PC-3 (cell line): ENCODE measurements at regions not wholly inside any gene's neighbourhood (a gene's known extent, or its start where the extent isn't known, plus 50 kb on each side); places are given as distances from the start of the nearest gene placed in this dataset.

Source experiments
- ATAC-seq: fragments of 200-7000 bp; cut with Tn5 transposase; 2 replicates; pipeline ENCODE4 v1.9.1; 2020; ENCODE audit warnings: mild to moderate bottlenecking, moderate library complexity
- BruUV-seq: library from RNA; stranded (reverse); fragments of 400-500 nt; replicated peaks from 2 replicates; lab custom pipeline; 2021; lab: Mats Ljungman, UMichigan
- CTCF ChIA-PET: fragments of 300-600 bp; sonication (Branson Sonifier 250); formaldehyde crosslinking; loops from one replicate; lab custom pipeline; 2022; ENCODE audit warnings: antibody characterized with exemption; lab: Charles Lee
- POLR2A ChIA-PET: fragments of 300-600 bp; sonication (Branson Sonifier 250); formaldehyde crosslinking; loops from one replicate; lab custom pipeline; 2022; ENCODE audit warnings: antibody characterized with exemption; ENCODE audit not compliant: unreplicated experiment; lab: Charles Lee
- DNase-seq: peaks from one replicate; pipeline ENCODE4 v3.0.0-alpha.2; 2015
- H2AFZ ChIP-seq: fragments of 300-600 bp; sonication (generic); 2 replicates; pipeline ENCODE4 v1.6.0; 2016; ENCODE audit warnings: antibody characterized with exemption, low read length
- H3F3A ChIP-seq: fragments of 300-600 bp; sonication (generic); one replicate; pipeline ENCODE4 v1.6.0; 2017; ENCODE audit warnings: antibody characterized with exemption, low read length, control low read depth, mild to moderate bottlenecking; ENCODE audit not compliant: unreplicated experiment
- H3K27ac ChIP-seq: fragments of 300-600 bp; sonication (generic); 2 replicates; pipeline ENCODE4 v1.5.1; 2016; ENCODE audit warnings: mild to moderate bottlenecking, low read length
- H3K27me3 ChIP-seq: fragments of 300-600 bp; sonication (generic); 2 replicates; pipeline ENCODE4 v1.6.1; 2016; ENCODE audit warnings: low read length, mixed read lengths
- H3K36me3 ChIP-seq: fragments of 300-600 bp; sonication (generic); 2 replicates; pipeline ENCODE4 v1.6.1; 2016; ENCODE audit warnings: low read depth, mixed run types, low read length, mixed read lengths
- H3K4me1 ChIP-seq: fragments of 300-600 bp; sonication (generic); 2 replicates; pipeline ENCODE4 v1.5.1; 2016; ENCODE audit warnings: low read length; ENCODE audit not compliant: insufficient read depth
- H3K4me2 ChIP-seq: fragments of 300-600 bp; sonication (generic); 2 replicates; pipeline ENCODE4 v1.6.0; 2016; ENCODE audit warnings: low read length
- H3K4me3 ChIP-seq: fragments of 300-600 bp; sonication (generic); 2 replicates; pipeline ENCODE4 v1.5.1; 2016; ENCODE audit warnings: mild to moderate bottlenecking, low read length, mixed read lengths
- H3K79me2 ChIP-seq: fragments of 300-600 bp; sonication (generic); 2 replicates; pipeline ENCODE4 v1.6.1; 2017; ENCODE audit warnings: low read length, mixed read lengths
- H3K9ac ChIP-seq: fragments of 300-600 bp; sonication (generic); 2 replicates; pipeline ENCODE4 v1.6.0; 2016; ENCODE audit warnings: mild to moderate bottlenecking, low read length
- H3K9me2 ChIP-seq: fragments of 300-600 bp; sonication (generic); replicated peaks from 2 replicates; pipeline ENCODE4 v1.6.1; 2016; ENCODE audit warnings: mixed run types, low read length, mixed read lengths
- H3K9me3 ChIP-seq: fragments of 300-600 bp; sonication (generic); 2 replicates; pipeline ENCODE4 v1.6.1; 2016; ENCODE audit warnings: low read length, mixed read lengths
- H4K20me1 ChIP-seq: fragments of 300-600 bp; sonication (generic); 2 replicates; pipeline ENCODE4 v1.6.1; 2016; ENCODE audit warnings: low read length, mixed read lengths
- EZH2 ChIP-seq: fragments of 300-600 bp; sonication (generic); IDR thresholded peaks from one replicate; pipeline ENCODE4 v1.6.1; 2017; ENCODE audit warnings: antibody characterized with exemption, mild to moderate bottlenecking, low read length; ENCODE audit not compliant: unreplicated experiment
- EZH2phosphoT487 ChIP-seq: fragments of 300-600 bp; sonication (generic); IDR thresholded peaks from 2 replicates; pipeline ENCODE4 v1.6.1; 2018; ENCODE audit warnings: mild to moderate bottlenecking, antibody characterized with exemption, low read length, borderline replicate concordance
- intact Hi-C: fragments of 100-400 bp; cut with micrococcal nuclease; formaldehyde crosslinking; loops from 2 replicates; pipeline ENCODE4 v1.9.0; 2023
- TF ChIP-seq, protein P1 (sequence below): fragments of 300-600 bp; sonication (generic); conservative IDR thresholded peaks from 2 replicates; pipeline ENCODE4 v1.5.1; 2017; ENCODE audit warnings: antibody characterized with exemption, low read depth, mild to moderate bottlenecking, low read length

DNA sequence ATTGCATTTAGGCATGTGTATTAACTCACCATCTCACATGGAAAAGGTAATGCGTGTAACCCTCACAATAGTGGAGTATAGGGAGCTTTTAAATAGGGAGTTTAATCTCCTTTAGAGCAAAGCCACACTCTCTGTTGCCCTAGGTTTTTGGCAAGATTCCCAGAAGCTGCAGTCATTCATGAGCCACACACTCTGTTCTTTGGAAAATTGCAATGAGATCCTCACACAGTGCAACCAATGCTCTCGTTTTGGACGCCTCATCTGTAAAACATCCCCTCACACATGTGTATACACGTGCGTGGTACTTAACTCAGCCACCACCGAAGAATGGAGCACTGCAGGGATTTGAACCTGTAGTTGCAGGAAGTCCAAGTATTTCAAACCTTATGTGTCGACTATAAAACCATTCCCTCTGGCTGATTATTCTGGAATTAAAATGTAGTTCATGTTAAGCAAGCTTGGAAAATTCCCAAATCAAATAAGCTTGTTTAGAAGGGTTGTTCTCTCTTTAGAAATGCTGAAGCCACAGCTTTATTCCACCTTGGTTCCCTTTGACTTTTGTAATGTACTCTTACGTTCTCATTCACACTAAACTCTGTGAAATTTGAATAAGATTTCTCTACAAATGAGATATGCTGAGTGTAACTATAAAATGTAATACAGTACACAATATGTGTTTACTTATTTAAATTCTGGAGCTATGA lies 489.8 kb upstream of the MANEA start:
- H3K9me3 ChIP-seq: no peaks in the 10 kb centered on the region
- no peaks in the 10 kb centered on the region for H3F3A ChIP-seq
- ATAC-seq (peak; percentile 80), DNase-seq (peak; percentile 71)
- TF ChIP-seq EZH2: no peak
- no peak for TF ChIP-seq EZH2phosphoT487
- TF ChIP-seq, protein P1, sequence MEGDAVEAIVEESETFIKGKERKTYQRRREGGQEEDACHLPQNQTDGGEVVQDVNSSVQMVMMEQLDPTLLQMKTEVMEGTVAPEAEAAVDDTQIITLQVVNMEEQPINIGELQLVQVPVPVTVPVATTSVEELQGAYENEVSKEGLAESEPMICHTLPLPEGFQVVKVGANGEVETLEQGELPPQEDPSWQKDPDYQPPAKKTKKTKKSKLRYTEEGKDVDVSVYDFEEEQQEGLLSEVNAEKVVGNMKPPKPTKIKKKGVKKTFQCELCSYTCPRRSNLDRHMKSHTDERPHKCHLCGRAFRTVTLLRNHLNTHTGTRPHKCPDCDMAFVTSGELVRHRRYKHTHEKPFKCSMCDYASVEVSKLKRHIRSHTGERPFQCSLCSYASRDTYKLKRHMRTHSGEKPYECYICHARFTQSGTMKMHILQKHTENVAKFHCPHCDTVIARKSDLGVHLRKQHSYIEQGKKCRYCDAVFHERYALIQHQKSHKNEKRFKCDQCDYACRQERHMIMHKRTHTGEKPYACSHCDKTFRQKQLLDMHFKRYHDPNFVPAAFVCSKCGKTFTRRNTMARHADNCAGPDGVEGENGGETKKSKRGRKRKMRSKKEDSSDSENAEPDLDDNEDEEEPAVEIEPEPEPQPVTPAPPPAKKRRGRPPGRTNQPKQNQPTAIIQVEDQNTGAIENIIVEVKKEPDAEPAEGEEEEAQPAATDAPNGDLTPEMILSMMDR: no peak
- no peak overlapping the region for H2AFZ ChIP-seq
- no peak overlapping the region for H3K9ac ChIP-seq
- intact Hi-C loops: no loop called here
- peaks cover 5% of the 10 kb centered on the region; the same call in 1 of the 2 replicates for H3K4me1 ChIP-seq
- H3K4me2 ChIP-seq: 0 out of 2 replicates have a peak overlapping the region, but pooled peaks have one; percentile 41
- no peaks in the 10 kb centered on the region for H3K79me2 ChIP-seq
- H3K36me3 ChIP-seq: no peaks in the 10 kb centered on the region
- no peak overlapping the region for H3K4me3 ChIP-seq
- no peaks in the 10 kb centered on the region for H4K20me1 ChIP-seq
- no peaks in the 10 kb centered on the region for H3K9me2 ChIP-seq
- no peak overlapping the region for H3K27ac ChIP-seq
- ChIA-PET POLR2A (no interaction called here), CTCF (no interaction called here)
- H3K27me3 ChIP-seq: no peaks in the 10 kb centered on the region
- BruUV-seq: no TSS peak

DNA sequence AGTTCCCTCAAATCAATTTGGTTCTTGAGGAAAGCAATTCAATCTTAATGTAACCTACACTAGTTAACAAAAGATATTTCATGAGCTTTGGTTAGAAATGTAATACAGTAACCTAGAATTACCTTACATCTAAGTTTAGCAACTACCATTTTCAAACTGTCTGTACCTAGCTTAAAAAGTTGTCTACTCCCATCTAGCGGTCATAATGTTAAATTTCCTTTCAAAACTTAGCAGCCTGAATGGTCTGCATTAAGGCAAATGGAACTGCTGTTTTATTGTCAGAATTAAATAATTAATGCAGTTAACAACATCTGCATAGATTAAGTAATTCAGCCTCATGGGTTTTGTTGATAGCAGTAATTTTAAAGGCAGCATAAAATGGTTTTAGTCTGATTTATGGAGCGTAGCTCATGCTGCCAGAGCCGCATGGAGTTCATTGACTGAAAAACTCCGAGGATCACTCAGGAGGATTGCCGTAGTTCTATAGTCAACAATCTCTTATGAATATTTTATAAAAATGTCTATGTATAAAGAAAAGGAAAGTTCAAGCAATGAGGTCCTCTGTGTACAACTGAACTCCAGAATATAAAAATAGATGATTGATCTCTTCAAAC lies 485.4 kb upstream of the MANEA start:
- TF ChIP-seq, protein P1: peak; percentile 71
- no peak for TF ChIP-seq EZH2
- Histone ChIP-seq H3K4me2 (no peak overlapping the region), H3F3A (no peaks in the 10 kb centered on the region), H3K9me3 (no peaks in the 10 kb centered on the region), H3K4me1 (peaks cover 5% of the 10 kb centered on the region; the same call in 1 of the 2 replicates), H3K4me3 (no peak overlapping the region), H3K79me2 (no peaks in the 10 kb centered on the region), H3K9ac (no peak overlapping the region), H2AFZ (no peak overlapping the region), H3K27me3 (no peaks in the 10 kb centered on the region), H3K36me3 (no peaks in the 10 kb centered on the region), H3K9me2 (no peaks in the 10 kb centered on the region), H3K27ac (no peak overlapping the region), H4K20me1 (no peaks in the 10 kb centered on the region)
- DNase-seq (peak; percentile 67), ATAC-seq (peak; percentile 57)
- BruUV-seq: no TSS peak
- POLR2A ChIA-PET: no interaction called here
- intact Hi-C loops: loop anchor here (1.0 kb wide), 1 partner anchor 455 kb away; no protein-coding TSS in a partner anchor
- CTCF ChIA-PET: interaction anchor here (0.6 kb wide), 1 partner anchor 87 kb away, joined by 3 read pairs; no protein-coding TSS in a partner anchor

DNA sequence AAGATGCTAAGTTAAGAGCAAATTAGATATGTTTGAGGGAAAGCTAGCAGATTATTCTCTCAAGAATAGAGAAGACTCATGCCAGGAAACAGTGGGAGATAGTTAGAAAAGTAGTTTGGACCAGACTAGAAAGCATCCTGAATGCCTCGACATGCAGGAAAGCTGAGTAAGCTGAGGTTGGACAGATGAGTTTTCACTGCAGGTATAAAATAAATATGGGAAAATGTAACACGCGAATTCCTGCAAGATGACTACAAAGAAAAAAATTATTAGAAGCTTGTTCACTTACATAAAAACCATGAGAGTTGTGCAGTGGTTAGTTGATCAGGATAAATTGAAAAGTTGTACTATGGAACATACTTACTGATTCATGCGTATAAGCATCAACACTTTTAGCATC lies 484.2 kb upstream of the MANEA start:
- no peaks in the 10 kb centered on the region for H3K36me3 ChIP-seq
- H3K27ac ChIP-seq: no peak overlapping the region
- H3K9me3 ChIP-seq: no peaks in the 10 kb centered on the region
- no peaks in the 10 kb centered on the region for H3K4me1 ChIP-seq
- H3K79me2 ChIP-seq: no peaks in the 10 kb centered on the region
- ATAC-seq (peak; percentile 38; the same call in 1 of the 2 replicates), DNase-seq (peak; percentile 34)
- no peak overlapping the region for H3K9ac ChIP-seq
- no peak overlapping the region for H3K4me3 ChIP-seq
- no TSS peak for BruUV-seq
- no peaks in the 10 kb centered on the region for H3K9me2 ChIP-seq
- H4K20me1 ChIP-seq: no peaks in the 10 kb centered on the region
- no peak overlapping the region for H3K4me2 ChIP-seq
- CTCF ChIA-PET: no interaction called here
- POLR2A ChIA-PET: no interaction called here
- TF ChIP-seq EZH2phosphoT487: no peak
- no peaks in the 10 kb centered on the region for H3K27me3 ChIP-seq
- H3F3A ChIP-seq: no peaks in the 10 kb centered on the region
- intact Hi-C loops: no loop called here
- no peak overlapping the region for H2AFZ ChIP-seq
